ENCODE measurements at regions not wholly inside any gene's neighbourhood (a gene's known extent, or its start where the extent isn't known, plus 50 kb on each side); places are given as distances from the start of the nearest gene placed in this dataset.
"Not testable (repeated sequence)": the region's sequence is repeated elsewhere in the genome, so short reads cannot be mapped to it uniquely, and the experiment has no call there.

DNA sequence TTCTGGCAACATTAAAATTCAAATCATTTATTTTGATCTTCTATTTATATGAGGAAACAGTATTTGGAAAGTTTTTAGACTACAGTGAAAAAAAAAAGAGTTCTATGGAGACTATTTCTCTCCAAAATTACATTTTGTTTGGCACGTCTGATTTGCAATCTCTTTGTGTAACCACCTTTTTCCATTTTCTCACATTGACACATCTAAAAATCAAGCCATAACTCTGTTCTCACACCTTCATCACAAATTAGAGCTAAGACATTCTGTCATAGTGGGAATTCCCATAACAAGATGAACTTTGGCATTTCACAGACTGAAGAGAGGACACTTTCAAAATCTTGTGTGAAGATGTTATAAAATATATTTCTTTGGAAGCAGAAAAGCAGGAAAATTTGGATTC lies 468.9 kb downstream of the GRIA2 start:
- H3K4me1 ChIP-seq (ENCODE audit: low read length) = no peaks in the 10 kb centered on the region
- no peaks in the 10 kb centered on the region for H3K79me2 ChIP-seq (ENCODE audit: low read length)
- no peak overlapping the region for H3K4me3 ChIP-seq (ENCODE audit: low read length)
- no peak overlapping the region for H3K4me2 ChIP-seq (ENCODE audit: low read length)
- no peak overlapping the region for H2AFZ ChIP-seq (ENCODE audit: low read depth, low read length)
- no peaks in the 10 kb centered on the region for H3K27me3 ChIP-seq (ENCODE audit: low read depth, low read length)
- H3K9ac ChIP-seq (ENCODE audit: low read length) = no peak overlapping the region
- H4K20me1 ChIP-seq (ENCODE audit: insufficient read depth, low read length) = no peaks in the 10 kb centered on the region
- H3K9me3 ChIP-seq (ENCODE audit: insufficient read depth, low read length) = no peaks in the 10 kb centered on the region
- no peaks in the 10 kb centered on the region for H3K36me3 ChIP-seq (replicated peaks; ENCODE audit: low read depth, low read length)
- no peak overlapping the region for H3K27ac ChIP-seq (ENCODE audit: low read length)
- TF ChIP-seq EZH2phosphoT487 (IDR thresholded peaks at IDR 0.05; ENCODE audit: low read depth) = no peak
- TF ChIP-seq, protein P1, sequence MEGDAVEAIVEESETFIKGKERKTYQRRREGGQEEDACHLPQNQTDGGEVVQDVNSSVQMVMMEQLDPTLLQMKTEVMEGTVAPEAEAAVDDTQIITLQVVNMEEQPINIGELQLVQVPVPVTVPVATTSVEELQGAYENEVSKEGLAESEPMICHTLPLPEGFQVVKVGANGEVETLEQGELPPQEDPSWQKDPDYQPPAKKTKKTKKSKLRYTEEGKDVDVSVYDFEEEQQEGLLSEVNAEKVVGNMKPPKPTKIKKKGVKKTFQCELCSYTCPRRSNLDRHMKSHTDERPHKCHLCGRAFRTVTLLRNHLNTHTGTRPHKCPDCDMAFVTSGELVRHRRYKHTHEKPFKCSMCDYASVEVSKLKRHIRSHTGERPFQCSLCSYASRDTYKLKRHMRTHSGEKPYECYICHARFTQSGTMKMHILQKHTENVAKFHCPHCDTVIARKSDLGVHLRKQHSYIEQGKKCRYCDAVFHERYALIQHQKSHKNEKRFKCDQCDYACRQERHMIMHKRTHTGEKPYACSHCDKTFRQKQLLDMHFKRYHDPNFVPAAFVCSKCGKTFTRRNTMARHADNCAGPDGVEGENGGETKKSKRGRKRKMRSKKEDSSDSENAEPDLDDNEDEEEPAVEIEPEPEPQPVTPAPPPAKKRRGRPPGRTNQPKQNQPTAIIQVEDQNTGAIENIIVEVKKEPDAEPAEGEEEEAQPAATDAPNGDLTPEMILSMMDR (IDR thresholded peaks at IDR 0.05; ENCODE audit: low read depth, low read length) = no peak

GRCh38 chr4:157687971-157688370 lies 467.4 kb downstream of the GRIA2 start:
- no peak overlapping the region for H3K9ac ChIP-seq (ENCODE audit: low read length)
- H3K79me2 ChIP-seq (ENCODE audit: low read length) = no peaks in the 10 kb centered on the region
- no peak for TF ChIP-seq EZH2phosphoT487 (IDR thresholded peaks at IDR 0.05; ENCODE audit: low read depth)
- TF ChIP-seq, protein P1 (IDR thresholded peaks at IDR 0.05; ENCODE audit: low read depth, low read length) = no peak
- no peak overlapping the region for H3K4me3 ChIP-seq (ENCODE audit: low read length)
- no peaks in the 10 kb centered on the region for H3K27me3 ChIP-seq (ENCODE audit: low read depth, low read length)
- no peak overlapping the region for H3K4me2 ChIP-seq (ENCODE audit: low read length)
- H4K20me1 ChIP-seq (ENCODE audit: insufficient read depth, low read length) = no peaks in the 10 kb centered on the region
- no peaks in the 10 kb centered on the region for H3K36me3 ChIP-seq (replicated peaks; ENCODE audit: low read depth, low read length)
- H2AFZ ChIP-seq (ENCODE audit: low read depth, low read length) = no peak overlapping the region
- H3K9me3 ChIP-seq (ENCODE audit: insufficient read depth, low read length) = no peaks in the 10 kb centered on the region
- no peaks in the 10 kb centered on the region for H3K4me1 ChIP-seq (ENCODE audit: low read length)
- no peak overlapping the region for H3K27ac ChIP-seq (ENCODE audit: low read length)

DNA sequence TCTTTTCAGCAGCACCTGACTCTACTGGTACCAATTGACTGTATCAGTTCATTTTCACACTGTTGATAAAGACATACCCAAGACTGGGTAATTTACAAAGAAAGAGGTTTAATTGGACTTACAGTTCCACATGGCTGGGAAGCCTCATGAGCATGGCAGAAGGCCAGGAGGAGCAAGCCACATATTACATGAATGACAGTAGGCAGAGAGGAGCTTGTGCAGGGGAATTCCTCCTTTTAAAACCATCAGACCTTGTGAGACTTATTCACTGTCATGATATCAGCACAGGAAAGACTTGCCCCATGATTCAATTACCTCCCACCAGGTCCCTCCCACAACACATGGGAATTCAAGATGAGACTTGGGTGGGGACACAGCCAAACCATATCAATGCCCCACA lies 458.8 kb downstream of the GRIA2 start:
- H3K4me3 ChIP-seq (ENCODE audit: low read length); H3K27me3 ChIP-seq (ENCODE audit: low read depth, low read length); H3K9me3 ChIP-seq (ENCODE audit: insufficient read depth, low read length); H3K36me3 ChIP-seq (replicated peaks; ENCODE audit: low read depth, low read length); H3K79me2 ChIP-seq (ENCODE audit: low read length); H3K4me2 ChIP-seq (ENCODE audit: low read length); H2AFZ ChIP-seq (ENCODE audit: low read depth, low read length); H3K27ac ChIP-seq (ENCODE audit: low read length); H4K20me1 ChIP-seq (ENCODE audit: insufficient read depth, low read length); H3K4me1 ChIP-seq (ENCODE audit: low read length); H3K9ac ChIP-seq (ENCODE audit: low read length): not testable (repeated sequence)

GRCh38 chr4:157678478-157678877 lies 457.9 kb downstream of the GRIA2 start:
- Histone ChIP-seq H3K9me3 (ENCODE audit: insufficient read depth, low read length) (0 out of 2 replicates have a peak, but pooled peaks cover 6% of the 10 kb centered on the region), H3K4me1 (ENCODE audit: low read length) (no peaks in the 10 kb centered on the region), H3K36me3 (replicated peaks; ENCODE audit: low read depth, low read length) (no peaks in the 10 kb centered on the region), H3K27me3 (ENCODE audit: low read depth, low read length) (no peaks in the 10 kb centered on the region), H2AFZ (ENCODE audit: low read depth, low read length) (no peak overlapping the region), H3K4me3 (ENCODE audit: low read length) (no peak overlapping the region), H3K79me2 (ENCODE audit: low read length) (no peaks in the 10 kb centered on the region), H4K20me1 (ENCODE audit: insufficient read depth, low read length) (no peaks in the 10 kb centered on the region), H3K27ac (ENCODE audit: low read length) (no peak overlapping the region), H3K9ac (ENCODE audit: low read length) (no peak overlapping the region), H3K4me2 (ENCODE audit: low read length) (no peak overlapping the region)
- no peak for TF ChIP-seq EZH2phosphoT487 (IDR thresholded peaks at IDR 0.05; ENCODE audit: low read depth)
- TF ChIP-seq, protein P1 (IDR thresholded peaks at IDR 0.05; ENCODE audit: low read depth, low read length) = no peak

- Histone ChIP-seq H3K27me3 (ENCODE audit: low read depth, low read length) (no peaks in the 10 kb centered on the region), H3K27ac (ENCODE audit: low read length) (no peak overlapping the region), H3K9ac (ENCODE audit: low read length) (no peak overlapping the region), H3K4me1 (ENCODE audit: low read length) (no peaks in the 10 kb centered on the region), H3K36me3 (replicated peaks; ENCODE audit: low read depth, low read length) (no peaks in the 10 kb centered on the region), H3K9me3 (ENCODE audit: insufficient read depth, low read length) (0 out of 2 replicates have a peak, but pooled peaks cover 6% of the 10 kb centered on the region), H2AFZ (ENCODE audit: low read depth, low read length) (no peak overlapping the region), H3K4me3 (ENCODE audit: low read length) (no peak overlapping the region), H4K20me1 (ENCODE audit: insufficient read depth, low read length) (no peaks in the 10 kb centered on the region), H3K4me2 (ENCODE audit: low read length) (no peak overlapping the region), H3K79me2 (ENCODE audit: low read length) (no peaks in the 10 kb centered on the region)
- TF ChIP-seq EZH2phosphoT487 (IDR thresholded peaks at IDR 0.05; ENCODE audit: low read depth) = no peak
- TF ChIP-seq, protein P1 (IDR thresholded peaks at IDR 0.05; ENCODE audit: low read depth, low read length) = no peak
These were observed 454.2 kb downstream of the GRIA2 start for GRCh38 chr4:157674699-157675098.
